Prostate gland (tissue), 2 donors: ENCODE measurements at regions not wholly inside any gene's neighbourhood (a gene's known extent, or its start where the extent isn't known, plus 50 kb on each side); places are given as distances from the start of the nearest gene placed in this dataset.
A peak's percentile ranks its signal among the peaks of the same experiment; 100 is the strongest.

Experiments used
- POLR2A ChIP-seq: fragments of 450-650 bp; IDR thresholded peaks from one replicate; pipeline ENCODE4 v1.6.1; 2016; ENCODE audit warnings: antibody characterized with exemption, mild to moderate bottlenecking
- POLR2AphosphoS5 ChIP-seq: sonication (generic); formaldehyde crosslinking; IDR thresholded peaks from one replicate; pipeline ENCODE4 v1.6.1; 2017; ENCODE audit warnings: antibody characterized with exemption
- TF ChIP-seq, protein P1 (sequence below), 4 experiments: fragments of 200-600 bp in 2 of 4; fragments of 450-650 bp in 2 of 4; sonication (generic) in 2 of 4; IDR thresholded peaks; 1 replicate in 3 of 4; 2 replicates in 1 of 4; pipeline ENCODE4 v1.5.1; 2016 to 2019; ENCODE audit warnings: antibody characterized with exemption in 4 of 4, mild to moderate bottlenecking in 2 of 4, moderate library complexity in 2 of 4

GRCh38 chr1:91585982-91586381, 85.3 kb downstream of the CDC7 start:
- TF ChIP-seq POLR2A (no peak), POLR2AphosphoS5 (peak; percentile 5)
- TF ChIP-seq, protein P1, sequence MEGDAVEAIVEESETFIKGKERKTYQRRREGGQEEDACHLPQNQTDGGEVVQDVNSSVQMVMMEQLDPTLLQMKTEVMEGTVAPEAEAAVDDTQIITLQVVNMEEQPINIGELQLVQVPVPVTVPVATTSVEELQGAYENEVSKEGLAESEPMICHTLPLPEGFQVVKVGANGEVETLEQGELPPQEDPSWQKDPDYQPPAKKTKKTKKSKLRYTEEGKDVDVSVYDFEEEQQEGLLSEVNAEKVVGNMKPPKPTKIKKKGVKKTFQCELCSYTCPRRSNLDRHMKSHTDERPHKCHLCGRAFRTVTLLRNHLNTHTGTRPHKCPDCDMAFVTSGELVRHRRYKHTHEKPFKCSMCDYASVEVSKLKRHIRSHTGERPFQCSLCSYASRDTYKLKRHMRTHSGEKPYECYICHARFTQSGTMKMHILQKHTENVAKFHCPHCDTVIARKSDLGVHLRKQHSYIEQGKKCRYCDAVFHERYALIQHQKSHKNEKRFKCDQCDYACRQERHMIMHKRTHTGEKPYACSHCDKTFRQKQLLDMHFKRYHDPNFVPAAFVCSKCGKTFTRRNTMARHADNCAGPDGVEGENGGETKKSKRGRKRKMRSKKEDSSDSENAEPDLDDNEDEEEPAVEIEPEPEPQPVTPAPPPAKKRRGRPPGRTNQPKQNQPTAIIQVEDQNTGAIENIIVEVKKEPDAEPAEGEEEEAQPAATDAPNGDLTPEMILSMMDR (IDR thresholded peaks at IDR 0.05) = no peak
